IPS-NIHi7 (cell line): ENCODE measurements at regions not wholly inside any gene's neighbourhood (a gene's known extent, or its start where the extent isn't known, plus 50 kb on each side); places are given as distances from the start of the nearest gene placed in this dataset.
"Not testable (repeated sequence)": the region's sequence is repeated elsewhere in the genome, so short reads cannot be mapped to it uniquely, and the experiment has no call there.

Experiments used
- DNase-seq: peaks from one replicate; pipeline ENCODE4 v3.0.0; 2012; ENCODE audit warnings: mixed read lengths; ENCODE audit errors: extremely low spot score

DNA sequence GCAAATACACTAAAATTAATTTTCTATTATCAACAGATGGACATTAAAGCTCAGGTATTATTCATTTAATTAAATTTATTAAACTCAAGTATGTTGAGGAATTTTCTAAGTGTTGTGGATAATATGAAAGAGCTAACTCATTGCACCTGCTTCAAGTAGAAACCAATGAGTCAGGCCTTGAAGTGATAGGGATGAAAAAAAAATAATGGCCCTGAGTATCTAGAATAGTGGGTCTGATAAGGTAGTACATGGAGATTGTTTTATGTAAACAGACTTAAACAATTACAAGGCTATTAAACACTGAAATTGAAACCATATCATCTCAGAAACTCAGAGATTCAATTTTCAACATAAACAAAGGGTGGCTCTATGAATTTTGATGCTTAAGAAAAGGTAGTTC lies 857.1 kb upstream of the GBE1 start:
- no peak for DNase-seq

DNA sequence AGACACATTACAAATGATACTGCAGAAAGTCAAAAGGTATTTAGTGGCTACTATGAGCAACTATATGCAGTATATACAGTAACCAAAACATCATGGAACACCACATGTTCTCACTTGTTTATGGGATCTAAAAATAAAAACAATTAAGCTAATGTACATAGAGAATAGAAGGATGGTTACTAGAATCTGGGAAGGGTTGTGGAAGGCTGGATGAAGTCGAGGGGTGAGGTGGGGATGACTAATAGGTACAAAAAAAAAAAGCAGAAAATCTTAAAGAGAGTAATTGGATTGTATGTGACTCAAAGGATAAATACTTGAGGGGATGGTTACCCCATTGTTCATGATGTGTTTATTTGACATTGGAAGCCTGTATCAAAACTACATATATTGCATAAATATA lies 848.8 kb upstream of the GBE1 start:
- DNase-seq = no peak

DNA sequence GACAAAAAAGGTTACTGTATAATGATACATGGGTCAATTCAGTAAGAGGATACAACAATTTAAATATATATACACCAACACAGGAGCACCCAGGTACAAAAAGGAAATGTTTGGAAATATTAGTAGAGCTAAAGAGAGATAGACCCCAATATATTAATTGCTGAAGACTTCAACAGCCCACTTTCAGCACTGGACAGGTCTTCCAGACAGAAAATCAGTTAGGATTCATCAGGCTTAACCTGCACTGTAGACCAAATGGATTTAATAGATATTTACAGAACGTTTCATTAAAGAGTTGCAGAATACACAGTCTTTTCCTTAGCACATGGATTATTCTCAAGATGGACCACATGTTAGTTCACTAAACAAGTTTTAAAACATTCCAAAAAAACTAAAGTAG lies 845.9 kb upstream of the GBE1 start:
- no peak for DNase-seq

DNA sequence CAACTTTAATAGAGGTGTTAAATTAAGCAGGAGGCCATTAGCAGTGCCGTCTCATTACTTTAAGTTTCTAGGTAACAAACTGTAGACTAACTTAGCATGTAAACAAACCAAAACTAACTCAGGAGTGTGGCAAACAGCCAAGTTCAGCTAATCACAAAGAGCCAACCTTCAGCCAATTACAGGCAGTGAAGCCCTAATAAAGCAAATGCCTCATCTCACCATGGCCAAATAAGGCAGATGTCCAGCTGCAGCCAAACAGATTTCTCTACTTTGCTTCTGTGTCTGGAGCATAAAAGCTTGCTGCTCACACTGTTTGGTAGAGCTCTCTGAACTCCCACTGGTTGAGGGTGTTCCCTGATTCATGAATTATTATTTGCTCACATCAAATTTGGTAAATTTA lies 835.4 kb upstream of the GBE1 start:
- DNase-seq = no peak

DNA sequence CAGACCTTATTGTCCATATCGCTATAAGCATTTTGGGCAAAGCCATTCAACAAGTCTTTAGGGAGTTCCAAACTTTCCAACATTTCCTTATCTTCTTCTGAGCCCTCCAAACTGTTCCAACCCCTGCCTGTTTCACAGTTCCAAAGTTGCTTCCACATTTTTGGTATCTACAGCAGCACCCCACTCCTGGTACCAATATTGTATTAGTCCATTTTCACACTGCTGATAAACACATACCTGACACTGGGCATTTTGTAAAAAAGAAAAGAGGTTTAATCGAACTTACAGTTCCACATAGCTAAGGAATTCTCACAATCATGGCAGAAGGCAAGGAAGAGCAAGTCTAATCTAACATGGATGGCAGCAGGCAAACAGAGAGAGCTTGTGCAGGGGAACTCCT lies 834.1 kb upstream of the GBE1 start:
- DNase-seq = no peak

DNA sequence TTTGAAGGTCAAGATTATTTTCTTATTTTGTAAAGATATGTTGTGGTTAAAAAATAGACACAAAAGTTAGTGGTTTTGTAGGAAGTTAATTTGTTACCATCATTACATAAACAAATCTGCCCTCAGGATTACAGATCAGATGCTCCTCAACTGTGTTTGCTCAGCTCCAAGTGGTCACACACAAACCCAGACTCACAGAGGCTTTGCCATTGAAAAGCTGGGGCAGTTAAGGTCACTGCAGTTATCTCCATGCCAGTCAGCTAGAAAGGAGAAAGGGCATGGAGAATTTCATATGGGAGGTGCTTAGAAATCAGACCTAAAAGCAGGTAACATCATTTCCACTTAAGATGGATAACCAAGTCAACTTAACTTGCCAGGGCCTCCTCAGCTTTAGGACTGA lies 825.7 kb upstream of the GBE1 start:
- no peak for DNase-seq

DNA sequence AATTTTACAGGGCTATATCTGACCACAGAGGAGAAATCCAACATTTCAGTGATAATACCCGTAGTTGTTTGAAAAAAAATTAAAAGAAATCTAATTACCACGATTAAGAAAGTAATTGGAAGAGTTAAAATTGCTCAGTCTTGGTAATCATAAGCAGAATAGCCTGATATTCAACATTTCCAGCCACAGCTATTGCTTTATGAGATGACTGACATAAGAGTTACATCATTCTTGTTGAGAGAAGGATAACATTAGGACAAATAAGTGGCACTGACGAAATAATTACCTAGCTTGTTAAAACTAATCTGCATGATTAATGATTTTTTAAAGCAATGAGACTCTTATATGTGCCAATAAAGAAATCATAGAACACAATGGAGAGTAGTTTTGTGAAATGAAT lies 825.0 kb upstream of the GBE1 start:
- no peak for DNase-seq

DNA sequence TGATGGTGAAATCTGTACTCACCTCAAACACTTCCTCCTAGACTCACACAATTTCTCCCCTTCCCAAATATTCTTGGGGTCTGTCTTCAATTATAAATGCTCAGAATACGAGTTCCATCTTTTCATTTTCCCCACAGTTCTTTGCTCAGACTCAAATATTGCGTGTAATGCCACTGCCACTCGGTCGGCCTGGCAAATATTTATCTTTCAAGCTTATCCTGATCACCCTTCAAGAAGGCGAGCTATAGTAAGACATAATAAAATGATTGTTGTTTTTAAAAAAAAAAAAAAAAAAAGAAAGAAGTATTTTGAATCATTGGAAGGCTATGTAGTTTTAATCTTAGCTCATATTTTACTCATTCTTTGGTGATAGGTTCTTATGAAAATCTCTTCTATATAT lies 824.6 kb upstream of the GBE1 start:
- not testable (repeated sequence) for DNase-seq

DNA sequence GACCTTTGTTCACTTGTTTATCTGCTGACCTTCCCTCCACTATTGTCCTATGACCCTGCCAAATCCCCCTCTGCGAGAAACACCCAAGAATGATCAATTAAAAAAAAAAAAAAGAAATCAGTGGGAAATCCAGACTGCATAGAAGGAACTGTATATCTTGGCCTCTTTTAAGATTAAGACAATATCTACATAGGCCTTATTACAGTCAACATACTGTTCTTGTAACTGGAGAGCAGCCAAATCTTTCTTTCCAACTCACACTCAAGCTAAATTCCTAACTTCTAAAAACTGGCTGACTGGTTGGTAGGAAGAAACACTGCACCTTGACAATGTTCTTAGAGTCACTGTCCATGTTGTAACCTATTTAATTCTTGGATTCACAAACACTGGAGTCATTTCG lies 824.1 kb upstream of the GBE1 start:
- DNase-seq = not testable (repeated sequence)

DNA sequence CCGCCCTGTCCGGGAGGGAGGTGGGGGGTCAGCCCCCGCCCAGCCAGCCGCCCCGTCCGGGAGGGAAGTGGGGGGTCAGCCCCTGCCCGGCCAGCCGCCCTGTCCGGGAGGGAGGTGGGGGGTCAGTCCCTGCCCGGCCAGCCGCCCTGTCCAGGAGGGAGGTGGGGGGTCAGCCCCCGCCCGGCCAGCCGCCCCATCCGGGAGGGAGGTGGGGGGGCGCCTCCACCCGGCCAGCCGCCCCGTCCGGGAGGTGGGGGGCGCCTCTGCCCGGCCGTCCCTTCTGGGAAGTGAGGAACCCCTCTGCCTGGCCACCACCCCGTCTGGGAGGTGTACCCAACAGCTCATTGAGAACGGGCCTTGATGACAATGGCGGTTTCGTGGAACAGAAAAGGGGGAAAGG lies 823.4 kb upstream of the GBE1 start:
- not testable (repeated sequence) for DNase-seq

DNA sequence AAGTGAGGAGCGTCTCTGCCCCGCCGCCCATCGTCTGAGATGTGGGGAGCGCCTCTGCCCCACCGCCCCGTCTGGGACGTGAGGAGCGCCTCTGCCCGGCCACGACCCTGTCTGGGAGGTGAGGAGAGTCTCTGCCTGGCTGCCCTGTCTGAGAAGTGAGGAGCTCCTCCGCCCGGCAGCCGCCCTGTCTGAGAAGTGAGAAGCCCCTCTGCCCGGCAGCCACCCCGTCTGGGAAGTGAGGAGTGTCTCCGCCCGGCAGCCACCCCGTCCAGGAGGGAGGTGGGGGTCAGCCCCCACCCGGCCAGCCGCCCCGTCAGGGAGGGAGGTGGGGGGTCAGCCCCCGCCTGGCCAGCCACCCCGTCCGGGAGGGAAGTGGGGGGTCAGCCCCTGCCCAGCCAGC lies 823.0 kb upstream of the GBE1 start:
- not testable (repeated sequence) for DNase-seq

DNA sequence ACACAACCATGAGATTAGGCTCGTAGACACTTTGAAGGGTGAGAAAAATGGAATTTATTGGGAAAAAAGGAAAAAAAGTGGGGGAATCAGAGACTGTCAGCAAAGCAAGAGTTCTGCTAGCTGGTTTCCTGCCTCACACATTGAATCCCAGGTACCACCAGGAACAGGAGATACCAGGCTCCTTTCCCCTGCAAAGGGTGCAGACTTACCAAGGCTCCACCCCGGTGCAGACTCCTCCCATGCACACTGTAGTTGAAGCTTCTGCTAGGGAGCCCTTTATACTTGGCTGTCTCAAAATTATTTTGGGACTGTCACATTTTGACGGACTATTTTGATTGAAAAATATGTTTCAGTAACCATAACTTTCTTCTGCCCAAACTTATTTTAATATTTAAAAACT lies 819.9 kb upstream of the GBE1 start:
- no peak for DNase-seq

DNA sequence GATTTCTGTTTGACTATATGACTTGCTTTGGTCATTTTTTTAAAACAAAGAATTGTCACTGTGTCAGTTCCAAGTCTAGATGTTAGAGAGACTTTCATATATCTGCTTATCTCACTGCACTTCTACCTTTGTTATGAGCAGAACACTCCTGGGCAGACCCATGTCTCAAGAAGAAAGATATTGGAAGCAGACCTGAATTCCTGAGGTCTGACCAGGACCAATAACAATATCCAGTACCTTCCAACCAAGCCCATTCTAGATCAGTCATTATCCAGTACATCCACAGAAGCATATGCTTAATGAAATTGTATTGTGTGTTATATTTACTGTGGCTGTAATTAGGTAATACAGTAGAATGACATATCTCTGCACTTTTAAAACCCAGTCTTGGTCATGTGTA lies 811.3 kb upstream of the GBE1 start:
- no peak for DNase-seq

DNA sequence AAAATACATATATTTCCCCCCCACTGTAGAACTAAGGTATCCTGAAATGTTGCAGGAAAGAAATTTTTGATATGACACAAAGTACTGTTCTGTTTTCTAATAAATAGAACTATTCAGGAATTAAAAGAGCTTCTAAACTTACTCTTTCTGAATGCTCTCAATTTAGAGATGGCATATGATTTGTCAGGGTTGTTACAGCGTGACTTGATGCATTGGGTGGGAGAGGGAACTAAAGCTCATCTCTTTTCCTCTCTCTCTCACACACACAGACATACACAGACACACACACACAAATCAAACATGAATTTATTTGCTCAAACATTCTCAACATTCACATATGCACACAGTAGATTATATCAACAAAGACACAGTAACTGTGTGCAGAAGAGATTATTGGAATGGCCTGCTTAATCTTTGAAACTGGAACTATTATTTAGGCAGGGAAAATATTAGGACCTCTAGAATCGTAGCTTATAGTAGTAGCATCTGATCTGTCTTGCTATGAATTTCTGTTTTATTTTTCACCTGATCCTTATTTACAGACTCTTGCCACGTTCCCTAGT lies 807.4 kb upstream of the GBE1 start:
- no peak for DNase-seq

DNA sequence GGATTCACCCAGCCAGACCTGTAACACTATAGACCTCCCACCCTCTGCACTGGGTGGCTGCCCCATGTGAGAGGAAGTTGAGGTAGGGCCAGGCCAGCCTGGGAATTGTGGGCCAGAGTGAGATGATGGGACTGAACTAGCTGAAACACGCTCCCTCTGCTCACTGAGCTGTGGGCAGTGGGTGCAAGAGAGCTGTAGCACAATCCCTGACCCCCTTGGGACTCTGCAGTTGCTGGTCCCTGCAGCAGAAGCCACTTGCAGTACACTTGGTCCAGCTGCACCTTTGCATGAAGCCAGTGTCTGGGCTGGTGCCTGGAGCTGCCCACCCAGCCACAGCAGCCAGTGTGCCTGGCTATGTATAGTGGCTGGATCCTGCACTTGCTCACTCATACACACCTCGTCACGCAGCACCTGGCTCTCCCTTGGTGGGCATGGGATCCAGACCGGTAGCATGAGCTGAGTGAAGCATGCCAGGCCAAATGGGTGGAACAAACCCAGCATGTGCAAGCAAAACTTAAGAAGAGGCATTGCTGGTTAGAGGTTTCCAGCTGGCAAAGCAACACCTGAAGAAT lies 805.7 kb upstream of the GBE1 start:
- DNase-seq = no peak

DNA sequence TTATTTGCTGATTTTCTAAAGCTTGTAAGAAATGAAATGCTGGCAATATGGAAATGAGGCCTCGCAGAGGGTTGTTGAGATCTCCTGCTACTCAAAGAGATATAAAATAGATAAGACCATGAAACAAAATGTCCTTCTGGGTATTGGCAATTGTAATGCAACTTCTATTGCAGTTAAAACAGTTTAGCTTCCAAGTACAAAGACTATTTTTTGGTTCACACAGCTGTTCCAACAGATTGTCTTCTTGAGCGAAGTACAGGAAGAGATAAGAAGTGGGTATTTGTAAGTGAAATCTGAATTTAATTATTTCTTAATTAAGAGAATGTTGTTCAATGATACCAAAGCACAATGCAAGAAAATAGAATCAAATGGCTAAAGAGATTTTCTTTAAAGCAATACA lies 801.5 kb upstream of the GBE1 start:
- DNase-seq = no peak

DNA sequence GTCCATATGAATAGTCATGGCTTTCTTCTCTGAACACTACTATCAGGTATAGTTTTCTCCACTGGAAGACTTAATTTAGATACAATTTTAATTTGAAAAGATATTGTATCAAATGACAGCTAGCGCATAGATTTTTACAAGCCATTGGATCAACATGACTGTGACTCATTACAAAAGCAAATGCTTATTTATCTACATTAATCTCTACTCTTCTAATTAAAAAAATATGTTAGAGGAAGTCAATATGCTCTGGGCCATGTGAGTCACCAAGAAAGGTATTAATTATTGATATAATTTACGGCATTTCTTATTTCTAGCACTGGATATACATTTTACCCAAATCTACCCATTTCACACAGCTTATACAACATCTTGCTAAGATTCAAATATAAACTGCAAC lies 800.3 kb upstream of the GBE1 start:
- DNase-seq = no peak

DNA sequence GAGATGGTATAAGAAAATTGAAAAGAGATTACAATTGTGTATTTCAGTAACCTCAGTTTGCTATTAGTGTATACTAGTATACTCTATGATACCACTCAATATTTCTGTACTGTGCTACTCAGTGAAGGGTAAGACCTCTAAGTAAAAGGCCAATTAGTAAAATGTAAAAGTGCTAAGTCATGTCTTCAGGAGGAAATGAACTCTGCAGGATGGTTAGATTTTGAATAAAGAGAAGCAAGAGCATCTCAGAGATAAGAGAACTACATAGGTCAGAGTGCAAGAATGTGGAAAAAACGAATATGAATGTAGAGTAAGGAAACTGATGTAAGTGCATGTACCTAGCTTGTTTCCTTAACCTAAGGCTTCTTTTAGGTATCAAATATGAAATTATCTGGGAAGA lies 796.6 kb upstream of the GBE1 start:
- no peak for DNase-seq

DNA sequence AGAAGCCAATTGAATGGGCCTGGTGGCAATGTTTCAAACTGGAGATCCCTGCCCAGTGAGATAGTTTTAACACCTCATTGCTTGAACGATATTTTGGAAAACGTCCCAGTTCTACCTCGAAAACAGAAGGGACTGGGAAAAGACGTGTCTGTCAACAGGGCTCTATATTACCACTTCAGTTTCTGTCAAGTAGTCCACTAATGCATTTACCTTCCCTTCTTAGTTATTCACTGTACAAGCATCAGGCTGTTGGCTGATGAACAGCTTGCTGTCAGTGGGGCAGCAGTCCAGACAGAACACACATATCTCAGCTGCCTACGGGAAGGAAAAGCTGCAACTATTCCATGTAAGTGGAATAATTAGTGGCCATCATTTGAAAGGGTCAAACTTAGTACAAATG lies 794.7 kb upstream of the GBE1 start:
- DNase-seq = no peak

DNA sequence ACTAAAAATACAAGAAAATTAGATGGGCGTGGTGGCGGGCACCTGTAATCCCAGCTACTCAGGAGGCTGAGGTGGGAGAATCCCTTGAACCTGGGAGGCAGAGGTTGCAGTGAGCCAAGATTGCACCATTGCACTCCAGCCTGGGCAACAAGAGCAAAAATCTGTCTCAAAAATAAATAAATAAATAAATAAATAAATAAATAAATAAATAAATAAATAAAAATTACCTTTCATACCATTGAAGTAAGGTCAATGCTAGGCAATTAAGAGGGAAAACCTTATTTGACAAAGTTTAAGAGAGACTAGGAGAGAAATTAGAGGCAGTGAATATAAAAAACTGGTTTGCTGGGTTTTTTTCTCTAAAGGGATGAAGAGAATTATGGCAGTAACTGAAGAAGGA lies 781.1 kb upstream of the GBE1 start:
- not testable (repeated sequence) for DNase-seq

DNA sequence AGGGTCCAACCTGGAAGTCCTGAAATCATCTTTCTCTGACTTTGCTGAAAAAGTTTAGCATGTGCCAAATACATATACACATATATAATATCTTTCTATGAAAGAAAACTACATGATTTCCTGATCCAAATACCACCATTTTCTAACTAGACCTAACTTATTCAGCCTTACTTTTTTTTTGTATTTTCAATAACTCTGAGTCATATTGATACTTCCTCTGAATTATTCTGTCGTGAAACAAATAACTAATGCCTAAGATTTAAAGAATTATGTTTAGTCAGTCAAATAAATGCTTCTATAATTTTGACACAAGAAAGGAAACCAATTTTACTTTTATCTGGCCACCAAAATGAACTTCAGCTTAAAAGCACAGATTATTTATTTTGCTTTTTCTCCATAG lies 760.2 kb upstream of the GBE1 start:
- no peak for DNase-seq

DNA sequence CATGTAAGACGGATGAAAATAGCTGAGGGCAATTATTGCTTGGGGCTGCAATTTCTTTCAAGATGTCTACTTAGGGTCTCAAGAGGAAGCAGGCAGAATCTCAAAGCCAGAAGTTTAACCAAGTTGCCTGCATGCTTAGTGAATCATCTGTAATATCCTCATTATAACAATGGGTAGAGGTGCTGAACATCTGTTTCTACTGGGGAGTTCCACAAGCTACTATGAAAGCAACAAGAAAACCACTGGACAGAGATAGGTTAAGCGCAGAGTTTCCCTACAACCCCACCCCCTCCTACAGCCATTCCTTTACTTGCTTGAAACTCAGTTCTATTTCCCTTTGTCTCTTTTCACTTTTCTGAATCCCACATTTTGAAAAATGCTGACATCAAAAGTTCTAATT lies 759.4 kb upstream of the GBE1 start:
- DNase-seq = no peak

DNA sequence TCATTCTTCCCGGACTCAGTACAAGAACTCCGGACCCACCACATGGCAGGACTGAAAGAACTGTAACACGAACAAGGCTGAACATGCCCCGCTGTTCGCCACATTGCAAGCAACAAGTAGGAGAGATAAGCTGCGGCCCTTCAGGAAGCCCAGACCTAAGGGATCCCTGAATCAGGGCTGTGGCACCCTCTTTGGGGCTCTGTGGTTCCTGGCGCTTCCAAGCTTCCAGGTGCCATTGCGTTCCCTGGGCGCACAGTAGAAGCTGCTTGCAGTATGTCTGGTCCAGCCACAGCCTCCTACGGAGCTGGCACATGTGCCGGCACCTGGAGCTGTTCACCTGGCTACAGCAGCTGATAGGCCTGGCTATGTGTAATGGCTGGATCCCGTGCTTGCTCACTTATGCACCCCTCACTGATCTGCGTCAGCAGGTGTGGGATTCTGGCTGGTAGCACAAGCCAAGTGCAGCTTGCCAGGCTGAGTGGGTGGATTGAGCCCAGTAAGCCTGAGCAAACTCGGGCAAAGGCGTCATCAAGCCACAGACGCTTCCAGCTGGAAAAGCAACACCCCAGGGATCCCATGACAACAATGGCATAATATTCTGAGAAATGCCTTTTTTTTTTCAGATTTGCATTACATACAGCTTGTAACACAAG lies 748.6 kb upstream of the GBE1 start:
- no peak for DNase-seq
